ENCODE measurements at regions not wholly inside any gene's neighbourhood (a gene's known extent, or its start where the extent isn't known, plus 50 kb on each side); places are given as distances from the start of the nearest gene placed in this dataset.

DNA sequence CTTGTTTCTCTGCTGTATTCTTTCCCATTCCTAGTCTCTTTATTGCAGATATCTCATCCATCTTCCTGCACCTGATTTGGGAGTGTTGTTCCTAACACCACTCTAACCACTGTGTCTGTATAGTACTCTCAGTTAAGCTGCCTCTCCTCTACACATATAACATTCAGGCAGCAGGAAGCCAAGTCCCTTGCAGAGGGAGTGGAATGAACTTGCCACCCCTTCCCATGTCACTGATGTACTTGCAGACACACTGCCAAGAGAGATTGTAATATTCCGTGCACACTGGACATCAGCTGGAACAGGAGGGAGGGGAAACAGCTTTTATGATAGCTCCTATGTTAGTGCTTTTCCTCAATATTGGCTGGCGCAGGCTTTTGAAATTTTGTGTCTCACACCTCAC, 281.6 kb upstream of the E2F7 start:
- Mint-ChIP-seq H3K4me1 (peaks cover 57% of the 10 kb centered on the region), H3K36me3 (no peaks in the 10 kb centered on the region), H3K27me3 (ENCODE audit: insufficient read depth, low read depth) (peaks cover 2% of the 10 kb centered on the region), H3K27ac (no peak overlapping the region), H3K4me3 (no peak overlapping the region), H3K9me3 (no peaks in the 10 kb centered on the region)
- no peaks in the 10 kb centered on the region for H3K79me2 ChIP-seq (ENCODE audit: low read depth)
- no peak overlapping the region for H3K4me2 ChIP-seq
- peaks cover 10% of the 10 kb centered on the region for H3K4me1 ChIP-seq
- no peaks in the 10 kb centered on the region for H3K9me3 ChIP-seq (ENCODE audit: low read depth)
- H3K27ac ChIP-seq: no peak overlapping the region
- H3F3A ChIP-seq (ENCODE audit: low read depth): no peaks in the 10 kb centered on the region
- DNase-seq (ENCODE audit: low spot score): no peak
- no peak overlapping the region for H3K4me3 ChIP-seq
- no peaks in the 10 kb centered on the region for H3K27me3 ChIP-seq
- TF ChIP-seq EZH2phosphoT487 (IDR thresholded peaks at IDR 0.05): no peak
- TF ChIP-seq EZH2 (IDR thresholded peaks at IDR 0.05): no peak
- no peak overlapping the region for H3K9ac ChIP-seq
- no peak overlapping the region for H2AFZ ChIP-seq (replicated peaks)
- no peaks in the 10 kb centered on the region for H3K36me3 ChIP-seq
- no peaks in the 10 kb centered on the region for H4K20me1 ChIP-seq (ENCODE audit: low read depth)

DNA sequence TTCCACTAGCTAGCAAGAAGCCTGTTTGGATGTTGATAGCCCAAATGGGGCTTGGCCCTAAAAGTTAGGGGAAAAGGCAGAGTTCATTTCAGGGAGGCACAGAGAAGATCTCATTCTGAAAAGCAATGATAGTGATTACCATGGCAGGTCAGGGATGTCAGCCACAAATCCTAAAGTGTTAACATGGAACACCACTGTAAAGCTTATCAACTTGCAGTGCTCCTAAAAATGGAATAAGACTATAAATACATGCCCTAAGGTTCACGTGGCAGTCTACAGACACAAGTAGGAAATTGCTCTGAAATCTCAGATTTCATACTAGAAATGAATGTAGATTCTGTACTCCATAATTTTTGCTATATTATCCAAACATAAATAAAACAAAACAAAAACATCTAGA, 280.0 kb upstream of the E2F7 start:
- Histone ChIP-seq H3K27ac (no peak overlapping the region), H3K4me2 (no peak overlapping the region), H3K36me3 (no peaks in the 10 kb centered on the region), H3K27me3 (no peaks in the 10 kb centered on the region), H3K9me3 (ENCODE audit: low read depth) (no peaks in the 10 kb centered on the region), H3F3A (ENCODE audit: low read depth) (no peaks in the 10 kb centered on the region), H4K20me1 (ENCODE audit: low read depth) (no peaks in the 10 kb centered on the region), H2AFZ (replicated peaks) (no peak overlapping the region), H3K4me1 (peaks cover 6% of the 10 kb centered on the region), H3K9ac (no peak overlapping the region), H3K4me3 (no peak overlapping the region), H3K79me2 (ENCODE audit: low read depth) (no peaks in the 10 kb centered on the region)
- no peaks in the 10 kb centered on the region for H3K36me3 Mint-ChIP-seq
- peaks cover 2% of the 10 kb centered on the region for H3K27me3 Mint-ChIP-seq (ENCODE audit: insufficient read depth, low read depth)
- H3K27ac Mint-ChIP-seq: peak overlapping the region; percentile 82
- H3K9me3 Mint-ChIP-seq: no peaks in the 10 kb centered on the region
- H3K4me1 Mint-ChIP-seq: peaks cover 61% of the 10 kb centered on the region
- TF ChIP-seq EZH2 (IDR thresholded peaks at IDR 0.05) (no peak), CTCF (IDR thresholded peaks at IDR 0.05) (no peak), EZH2phosphoT487 (IDR thresholded peaks at IDR 0.05) (no peak)
- no peak overlapping the region for H3K4me3 Mint-ChIP-seq
- DNase-seq (ENCODE audit: low spot score): no peak

DNA sequence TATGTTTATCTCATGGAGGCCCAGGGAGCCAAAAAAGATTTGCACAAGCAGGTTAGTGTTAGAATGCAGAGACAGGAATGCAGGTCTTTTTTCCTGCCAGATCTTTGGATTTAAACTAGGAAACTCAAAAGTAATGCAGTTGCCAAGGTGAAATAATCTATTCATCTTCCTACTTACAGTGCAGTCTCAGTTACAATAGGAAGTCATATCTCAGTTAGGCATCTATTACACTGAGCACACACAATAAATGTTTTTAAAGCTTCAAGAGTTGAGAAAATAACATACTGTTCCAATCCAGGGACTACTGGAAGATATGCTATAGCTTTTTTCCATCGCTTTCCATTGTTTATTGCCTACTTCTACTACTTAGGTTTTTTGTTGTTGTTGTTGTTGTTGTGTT, 279.3 kb upstream of the E2F7 start:
- no peaks in the 10 kb centered on the region for H4K20me1 ChIP-seq (ENCODE audit: low read depth)
- H3K4me1 Mint-ChIP-seq: peaks cover 55% of the 10 kb centered on the region
- no peak overlapping the region for H3K9ac ChIP-seq
- H3K4me2 ChIP-seq: no peak overlapping the region
- no peaks in the 10 kb centered on the region for H3K9me3 ChIP-seq (ENCODE audit: low read depth)
- H3K4me3 ChIP-seq: no peak overlapping the region
- H3K79me2 ChIP-seq (ENCODE audit: low read depth): no peaks in the 10 kb centered on the region
- H3K4me1 ChIP-seq: peaks cover 6% of the 10 kb centered on the region
- no peaks in the 10 kb centered on the region for H3K36me3 ChIP-seq
- no peaks in the 10 kb centered on the region for H3K9me3 Mint-ChIP-seq
- H3F3A ChIP-seq (ENCODE audit: low read depth): no peaks in the 10 kb centered on the region
- no peak for DNase-seq (ENCODE audit: low spot score)
- H3K36me3 Mint-ChIP-seq: peaks cover under 1% of the 10 kb centered on the region
- H2AFZ ChIP-seq (replicated peaks): no peak overlapping the region
- H3K27me3 ChIP-seq: no peaks in the 10 kb centered on the region
- TF ChIP-seq CTCF (IDR thresholded peaks at IDR 0.05): no peak
- TF ChIP-seq EZH2phosphoT487 (IDR thresholded peaks at IDR 0.05): no peak
- TF ChIP-seq EZH2 (IDR thresholded peaks at IDR 0.05): no peak
- H3K27ac ChIP-seq: no peak overlapping the region
- no peak overlapping the region for H3K4me3 Mint-ChIP-seq
- H3K27ac Mint-ChIP-seq: peak overlapping the region; percentile 82
- peaks cover 2% of the 10 kb centered on the region for H3K27me3 Mint-ChIP-seq (ENCODE audit: insufficient read depth, low read depth)

- Histone ChIP-seq H2AFZ (replicated peaks) (no peak overlapping the region), H3K9ac (no peak overlapping the region), H3K36me3 (no peaks in the 10 kb centered on the region), H3K4me2 (no peak overlapping the region), H3K79me2 (ENCODE audit: low read depth) (no peaks in the 10 kb centered on the region), H3K27ac (no peak overlapping the region), H3K9me3 (ENCODE audit: low read depth) (no peaks in the 10 kb centered on the region), H3K27me3 (no peaks in the 10 kb centered on the region), H3K4me3 (no peak overlapping the region), H3F3A (ENCODE audit: low read depth) (no peaks in the 10 kb centered on the region), H3K4me1 (peaks cover 6% of the 10 kb centered on the region), H4K20me1 (ENCODE audit: low read depth) (no peaks in the 10 kb centered on the region)
- H3K27ac Mint-ChIP-seq: no peak overlapping the region
- H3K36me3 Mint-ChIP-seq: peaks cover 6% of the 10 kb centered on the region
- no peak for DNase-seq (ENCODE audit: low spot score)
- H3K27me3 Mint-ChIP-seq (ENCODE audit: insufficient read depth, low read depth): peaks cover 2% of the 10 kb centered on the region
- peaks cover 51% of the 10 kb centered on the region for H3K4me1 Mint-ChIP-seq
- TF ChIP-seq EZH2phosphoT487 (IDR thresholded peaks at IDR 0.05) (no peak), CTCF (IDR thresholded peaks at IDR 0.05) (no peak), EZH2 (IDR thresholded peaks at IDR 0.05) (no peak)
- H3K4me3 Mint-ChIP-seq: no peak overlapping the region
- no peaks in the 10 kb centered on the region for H3K9me3 Mint-ChIP-seq
Measured at GRCh38 chr12:77343291-77343690, 277.9 kb upstream of the E2F7 start.

Data from neural progenitor cell (in vitro differentiated cells).